ENCODE measurements at regions not wholly inside any gene's neighbourhood (a gene's known extent, or its start where the extent isn't known, plus 50 kb on each side); places are given as distances from the start of the nearest gene placed in this dataset.

- Histone ChIP-seq H3K9ac (ENCODE audit: low read length) (no peak overlapping the region), H3K4me1 (ENCODE audit: insufficient read depth, low read length) (no peaks in the 10 kb centered on the region), H4K20me1 (ENCODE audit: insufficient read depth, low read length) (no peaks in the 10 kb centered on the region), H3K9me3 (ENCODE audit: insufficient read depth, low read depth, low read length) (no peaks in the 10 kb centered on the region), H3K79me2 (ENCODE audit: insufficient read depth, low read length) (no peaks in the 10 kb centered on the region), H3K4me2 (ENCODE audit: low read length) (no peak overlapping the region), H3K36me3 (ENCODE audit: insufficient read depth, low read length) (no peaks in the 10 kb centered on the region), H3K27ac (ENCODE audit: low read depth, low read length) (no peak overlapping the region), H3K4me3 (ENCODE audit: insufficient read depth, low read depth, low read length) (no peak overlapping the region), H3K27me3 (ENCODE audit: insufficient read depth, low read length) (no peaks in the 10 kb centered on the region), H2AFZ (ENCODE audit: low read depth, low read length) (no peak overlapping the region)
- no peaks in the 10 kb centered on the region for H3K27me3 Mint-ChIP-seq (ENCODE audit: low read depth, unreplicated experiment)
- H3K9me3 Mint-ChIP-seq (ENCODE audit: unreplicated experiment), result peaks cover 9% of the 10 kb centered on the region
- no peak for TF ChIP-seq EZH2 (IDR thresholded peaks at IDR 0.05; ENCODE audit: insufficient read depth, low read length)
- TF ChIP-seq, protein P1, sequence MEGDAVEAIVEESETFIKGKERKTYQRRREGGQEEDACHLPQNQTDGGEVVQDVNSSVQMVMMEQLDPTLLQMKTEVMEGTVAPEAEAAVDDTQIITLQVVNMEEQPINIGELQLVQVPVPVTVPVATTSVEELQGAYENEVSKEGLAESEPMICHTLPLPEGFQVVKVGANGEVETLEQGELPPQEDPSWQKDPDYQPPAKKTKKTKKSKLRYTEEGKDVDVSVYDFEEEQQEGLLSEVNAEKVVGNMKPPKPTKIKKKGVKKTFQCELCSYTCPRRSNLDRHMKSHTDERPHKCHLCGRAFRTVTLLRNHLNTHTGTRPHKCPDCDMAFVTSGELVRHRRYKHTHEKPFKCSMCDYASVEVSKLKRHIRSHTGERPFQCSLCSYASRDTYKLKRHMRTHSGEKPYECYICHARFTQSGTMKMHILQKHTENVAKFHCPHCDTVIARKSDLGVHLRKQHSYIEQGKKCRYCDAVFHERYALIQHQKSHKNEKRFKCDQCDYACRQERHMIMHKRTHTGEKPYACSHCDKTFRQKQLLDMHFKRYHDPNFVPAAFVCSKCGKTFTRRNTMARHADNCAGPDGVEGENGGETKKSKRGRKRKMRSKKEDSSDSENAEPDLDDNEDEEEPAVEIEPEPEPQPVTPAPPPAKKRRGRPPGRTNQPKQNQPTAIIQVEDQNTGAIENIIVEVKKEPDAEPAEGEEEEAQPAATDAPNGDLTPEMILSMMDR (IDR thresholded peaks at IDR 0.05; ENCODE audit: insufficient read depth, low read depth, low read length), result no peak
- H3K4me3 Mint-ChIP-seq (ENCODE audit: unreplicated experiment), result no peak overlapping the region
- H3K36me3 Mint-ChIP-seq (ENCODE audit: low read depth, unreplicated experiment), result no peaks in the 10 kb centered on the region
- no peaks in the 10 kb centered on the region for H3K4me1 Mint-ChIP-seq (ENCODE audit: low read depth, unreplicated experiment)
- no peak for DNase-seq (ENCODE audit: low read depth)
- no peak for FAIRE-seq
- no peak overlapping the region for H3K27ac Mint-ChIP-seq (ENCODE audit: unreplicated experiment)
These were observed 1164.2 kb downstream of the NSUN3 start for GRCh38 chr3:95227092-95227491.

- H3K79me2 ChIP-seq (ENCODE audit: insufficient read depth, low read length), result no peaks in the 10 kb centered on the region
- no peak overlapping the region for H3K4me3 ChIP-seq (ENCODE audit: insufficient read depth, low read depth, low read length)
- no peaks in the 10 kb centered on the region for H3K9me3 ChIP-seq (ENCODE audit: insufficient read depth, low read depth, low read length)
- Mint-ChIP-seq H3K4me1 (ENCODE audit: low read depth, unreplicated experiment) (no peaks in the 10 kb centered on the region), H3K9me3 (ENCODE audit: unreplicated experiment) (peaks cover 9% of the 10 kb centered on the region), H3K27me3 (ENCODE audit: low read depth, unreplicated experiment) (no peaks in the 10 kb centered on the region), H3K4me3 (ENCODE audit: unreplicated experiment) (no peak overlapping the region), H3K27ac (ENCODE audit: unreplicated experiment) (no peak overlapping the region), H3K36me3 (ENCODE audit: low read depth, unreplicated experiment) (no peaks in the 10 kb centered on the region)
- H2AFZ ChIP-seq (ENCODE audit: low read depth, low read length), result no peak overlapping the region
- no peak for TF ChIP-seq EZH2 (IDR thresholded peaks at IDR 0.05; ENCODE audit: insufficient read depth, low read length)
- TF ChIP-seq, protein P1 (IDR thresholded peaks at IDR 0.05; ENCODE audit: insufficient read depth, low read depth, low read length), result no peak
- H3K27me3 ChIP-seq (ENCODE audit: insufficient read depth, low read length), result no peaks in the 10 kb centered on the region
- no peak overlapping the region for H3K9ac ChIP-seq (ENCODE audit: low read length)
- H3K4me1 ChIP-seq (ENCODE audit: insufficient read depth, low read length), result no peaks in the 10 kb centered on the region
- no peaks in the 10 kb centered on the region for H3K36me3 ChIP-seq (ENCODE audit: insufficient read depth, low read length)
- FAIRE-seq, result no peak
- no peak overlapping the region for H3K4me2 ChIP-seq (ENCODE audit: low read length)
- H4K20me1 ChIP-seq (ENCODE audit: insufficient read depth, low read length), result no peaks in the 10 kb centered on the region
- H3K27ac ChIP-seq (ENCODE audit: low read depth, low read length), result no peak overlapping the region
- DNase-seq (ENCODE audit: low read depth), result no peak
These were observed 1165.6 kb downstream of the NSUN3 start for GRCh38 chr3:95228416-95228815.

GRCh38 chr3:95235916-95236315, 1173.1 kb downstream of the NSUN3 start:
- Histone ChIP-seq H3K27me3 (ENCODE audit: insufficient read depth, low read length) (no peaks in the 10 kb centered on the region), H3K4me1 (ENCODE audit: insufficient read depth, low read length) (no peaks in the 10 kb centered on the region), H3K79me2 (ENCODE audit: insufficient read depth, low read length) (no peaks in the 10 kb centered on the region), H3K9ac (ENCODE audit: low read length) (no peak overlapping the region), H3K4me3 (ENCODE audit: insufficient read depth, low read depth, low read length) (no peak overlapping the region), H3K36me3 (ENCODE audit: insufficient read depth, low read length) (no peaks in the 10 kb centered on the region), H3K9me3 (ENCODE audit: insufficient read depth, low read depth, low read length) (no peaks in the 10 kb centered on the region), H2AFZ (ENCODE audit: low read depth, low read length) (no peak overlapping the region), H3K27ac (ENCODE audit: low read depth, low read length) (no peak overlapping the region), H4K20me1 (ENCODE audit: insufficient read depth, low read length) (no peaks in the 10 kb centered on the region), H3K4me2 (ENCODE audit: low read length) (no peak overlapping the region)
- no peak overlapping the region for H3K27ac Mint-ChIP-seq (ENCODE audit: unreplicated experiment)
- FAIRE-seq, result no peak
- H3K9me3 Mint-ChIP-seq (ENCODE audit: unreplicated experiment), result no peaks in the 10 kb centered on the region
- TF ChIP-seq EZH2 (IDR thresholded peaks at IDR 0.05; ENCODE audit: insufficient read depth, low read length), result no peak
- no peak overlapping the region for H3K4me3 Mint-ChIP-seq (ENCODE audit: unreplicated experiment)
- no peak for DNase-seq (ENCODE audit: low read depth)
- H3K4me1 Mint-ChIP-seq (ENCODE audit: low read depth, unreplicated experiment), result no peaks in the 10 kb centered on the region
- H3K36me3 Mint-ChIP-seq (ENCODE audit: low read depth, unreplicated experiment), result no peaks in the 10 kb centered on the region
- peaks cover 2% of the 10 kb centered on the region for H3K27me3 Mint-ChIP-seq (ENCODE audit: low read depth, unreplicated experiment)

All from astrocyte (in vitro differentiated cells and primary cell).